Nucleus accumbens (tissue), 56 donors: ENCODE measurements at regions not wholly inside any gene's neighbourhood (a gene's known extent, or its start where the extent isn't known, plus 50 kb on each side); places are given as distances from the start of the nearest gene placed in this dataset.

ENCODE experiments used
- DNase-seq, 56 donors: peaks; one replicate each; lab custom pipeline; 2025; lab: John Stamatoyannopoulos, UW

GRCh38 chr16:59169168-59169567 lies 435.1 kb upstream of the GOT2 start:
- DNase-seq = no peak

DNA sequence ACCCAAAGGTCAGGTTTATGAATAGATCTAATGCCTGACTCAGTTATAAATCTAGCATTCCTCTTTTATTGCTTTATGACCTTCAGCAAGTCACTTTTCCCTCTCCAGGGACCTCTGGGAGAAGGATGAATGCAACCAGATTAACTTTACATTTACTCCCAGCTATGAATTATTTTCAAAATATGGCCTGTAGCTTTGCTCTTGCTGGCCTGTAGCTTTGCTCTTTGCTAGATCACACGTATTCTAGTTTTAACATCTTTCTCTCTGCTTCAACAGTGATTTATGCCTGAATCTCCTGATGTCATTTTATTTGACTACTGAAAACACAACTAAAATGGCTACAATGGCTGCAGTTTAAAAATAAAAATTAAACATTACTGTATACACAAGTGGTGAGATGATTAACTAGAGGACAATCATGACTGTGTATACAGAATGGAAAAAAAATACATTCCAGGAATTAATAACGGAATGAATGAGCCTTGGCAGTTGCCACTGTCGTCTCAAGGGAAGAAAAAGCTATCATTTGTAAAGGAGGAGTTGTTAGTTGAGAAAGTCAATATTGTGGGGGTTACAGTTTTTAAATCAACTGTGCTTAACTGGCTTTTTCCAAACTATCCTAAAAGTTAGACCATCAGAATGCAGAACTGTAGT lies 434.5 kb upstream of the GOT2 start:
- no peak for DNase-seq

DNA sequence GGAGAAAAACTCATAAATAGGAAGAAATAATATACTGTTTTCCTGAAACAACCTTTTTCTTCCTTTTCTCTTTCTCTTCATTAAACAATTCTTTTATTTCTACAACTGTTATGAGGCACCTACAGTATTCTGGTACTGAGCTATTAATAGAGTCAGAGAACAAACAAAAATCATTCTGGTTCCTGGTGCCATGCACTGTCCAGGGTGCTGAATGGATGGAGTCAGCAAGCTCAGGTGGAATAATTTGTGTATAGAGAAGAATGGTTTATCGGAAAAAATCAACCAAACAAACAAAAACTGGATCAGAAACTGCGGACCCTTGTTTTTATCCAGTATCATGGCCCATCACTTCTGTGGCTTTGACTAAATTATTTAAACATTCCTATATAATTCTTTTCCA lies 430.3 kb upstream of the GOT2 start:
- DNase-seq = no peak

DNA sequence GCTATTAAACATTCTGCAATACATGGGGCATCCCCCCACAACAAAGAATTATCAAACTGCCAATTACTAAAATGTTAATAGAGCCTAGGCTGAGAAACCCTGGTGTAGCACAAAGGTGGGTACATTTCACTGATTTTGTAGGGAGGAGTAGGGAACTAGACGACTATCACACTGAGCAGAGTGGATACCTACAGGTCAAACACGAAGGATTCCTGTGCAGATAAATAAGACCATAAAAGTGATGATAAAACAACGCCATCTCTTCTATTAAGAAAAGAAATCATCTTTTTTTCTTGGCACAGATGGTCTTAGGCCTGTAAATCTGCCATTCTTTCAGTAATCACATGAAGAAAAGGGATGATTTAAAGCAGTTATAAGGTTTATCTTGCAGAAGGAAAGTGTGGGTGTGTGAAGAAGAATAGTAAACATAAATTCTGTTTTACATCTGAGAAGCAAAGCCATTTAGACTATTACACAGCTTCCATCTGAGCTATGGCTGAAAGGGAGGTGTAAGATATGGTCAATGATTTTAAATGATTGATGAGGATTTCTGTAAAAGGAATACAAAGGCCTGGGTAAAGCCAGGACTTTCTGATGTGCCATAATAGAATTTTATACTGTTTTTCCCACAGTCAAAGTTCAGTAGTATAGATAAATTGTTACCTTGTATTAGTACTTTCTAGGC lies 429.4 kb upstream of the GOT2 start:
- DNase-seq = no peak

- no peak for DNase-seq
Measured at GRCh38 chr16:59161679-59162078, 427.6 kb upstream of the GOT2 start.

GRCh38 chr16:59154295-59154694 lies 420.2 kb upstream of the GOT2 start:
- DNase-seq = no peak

GRCh38 chr16:59148769-59149155 lies 414.6 kb upstream of the GOT2 start:
- no peak for DNase-seq

DNA sequence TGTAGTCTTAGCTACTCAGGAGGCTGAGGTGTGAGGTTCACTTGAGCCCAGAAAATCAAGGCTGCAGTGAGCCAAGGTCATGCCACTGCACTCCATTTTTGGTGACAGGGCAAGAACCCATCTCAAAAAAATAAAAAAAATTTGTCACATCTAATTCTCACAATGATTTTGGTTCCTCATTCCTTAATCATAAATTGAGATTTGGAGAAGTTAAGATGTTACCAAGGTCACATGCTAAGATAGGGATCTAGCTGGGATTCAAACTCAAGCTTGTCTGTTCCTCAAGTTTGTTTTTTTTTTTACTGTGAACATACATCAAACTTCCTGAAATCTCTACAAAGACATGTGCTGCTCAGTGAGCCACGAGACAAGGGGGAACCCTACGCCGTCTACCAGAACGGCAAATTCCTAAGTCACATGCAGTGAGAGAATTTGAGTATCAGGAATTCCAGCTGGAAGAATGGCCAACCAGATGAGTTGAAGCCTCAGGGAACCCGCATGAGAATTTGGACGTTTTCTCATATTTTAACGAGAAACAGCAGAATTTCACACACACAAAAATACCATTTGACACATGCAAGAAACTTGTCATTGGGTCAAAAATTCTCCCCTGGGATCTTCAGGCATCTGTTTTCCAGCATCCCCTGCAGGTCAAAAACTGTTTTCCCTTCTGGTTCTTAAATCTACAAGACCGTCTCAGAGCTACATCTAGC lies 414.1 kb upstream of the GOT2 start:
- DNase-seq = no peak

DNA sequence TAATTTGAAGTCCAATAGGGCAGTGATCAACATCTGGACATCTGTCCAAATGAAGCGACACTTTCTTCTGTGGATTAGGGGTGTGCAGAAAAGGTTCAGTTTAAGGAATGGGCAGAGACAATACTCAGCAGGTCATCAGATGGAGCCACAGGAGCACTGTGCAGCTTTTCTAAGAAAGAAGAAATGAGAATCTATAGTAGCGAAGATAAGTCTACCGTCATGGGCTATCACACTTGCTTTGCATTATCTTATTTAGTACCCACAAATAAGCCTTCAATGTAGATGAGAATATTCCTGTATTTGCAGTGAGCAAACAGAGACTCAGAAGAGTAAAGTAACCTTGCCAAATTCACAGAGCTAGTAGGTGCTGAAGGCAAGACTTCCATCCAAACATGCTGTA lies 412.0 kb upstream of the GOT2 start:
- DNase-seq = no peak

GRCh38 chr16:59144841-59145240 lies 410.7 kb upstream of the GOT2 start:
- peak in 1 of 56 donors; percentile 4 for DNase-seq

DNA sequence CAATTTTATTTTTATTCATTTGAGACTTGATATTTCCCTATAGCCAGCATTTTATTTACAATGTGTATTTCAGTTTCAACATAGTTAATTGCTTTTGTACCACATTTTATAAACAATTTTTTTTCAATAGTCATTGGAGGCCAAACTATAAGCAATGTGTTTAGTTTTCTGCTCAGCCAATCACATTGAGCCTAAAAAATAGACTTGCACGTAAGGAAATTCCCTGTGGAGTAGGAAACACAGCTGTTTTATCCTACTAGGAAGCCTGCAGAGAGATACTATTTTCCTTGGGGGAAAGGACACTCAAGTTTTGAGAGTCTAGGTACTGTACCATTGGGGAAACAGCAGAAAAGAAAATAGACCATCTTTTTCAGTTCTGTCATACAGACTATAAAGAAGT lies 410.2 kb upstream of the GOT2 start:
- no peak for DNase-seq

- DNase-seq = no peak
Measured at GRCh38 chr16:59126486-59126885, 392.4 kb upstream of the GOT2 start.

DNA sequence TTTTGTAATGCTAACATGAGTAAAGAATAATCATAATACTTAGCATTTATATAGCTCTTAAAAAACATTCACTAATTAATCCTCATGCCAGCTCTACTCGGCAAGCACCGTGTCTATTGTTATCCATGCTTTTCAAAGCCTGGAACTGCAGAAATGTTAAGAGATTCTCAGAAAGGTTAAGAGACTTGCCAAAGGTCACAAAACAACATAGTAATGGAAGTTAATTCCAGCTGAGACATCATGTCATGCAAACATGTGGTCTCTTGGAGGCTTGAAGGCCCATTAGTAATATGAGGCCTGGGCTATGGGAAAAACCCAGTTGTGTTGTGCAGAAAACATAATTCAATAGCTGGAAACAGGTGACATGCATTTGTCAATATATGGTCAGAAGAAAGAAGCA lies 389.9 kb upstream of the GOT2 start:
- no peak for DNase-seq

- DNase-seq = no peak
Measured at GRCh38 chr16:59123479-59123878, 389.4 kb upstream of the GOT2 start.

GRCh38 chr16:59122262-59122537 lies 388.1 kb upstream of the GOT2 start:
- no peak for DNase-seq

DNA sequence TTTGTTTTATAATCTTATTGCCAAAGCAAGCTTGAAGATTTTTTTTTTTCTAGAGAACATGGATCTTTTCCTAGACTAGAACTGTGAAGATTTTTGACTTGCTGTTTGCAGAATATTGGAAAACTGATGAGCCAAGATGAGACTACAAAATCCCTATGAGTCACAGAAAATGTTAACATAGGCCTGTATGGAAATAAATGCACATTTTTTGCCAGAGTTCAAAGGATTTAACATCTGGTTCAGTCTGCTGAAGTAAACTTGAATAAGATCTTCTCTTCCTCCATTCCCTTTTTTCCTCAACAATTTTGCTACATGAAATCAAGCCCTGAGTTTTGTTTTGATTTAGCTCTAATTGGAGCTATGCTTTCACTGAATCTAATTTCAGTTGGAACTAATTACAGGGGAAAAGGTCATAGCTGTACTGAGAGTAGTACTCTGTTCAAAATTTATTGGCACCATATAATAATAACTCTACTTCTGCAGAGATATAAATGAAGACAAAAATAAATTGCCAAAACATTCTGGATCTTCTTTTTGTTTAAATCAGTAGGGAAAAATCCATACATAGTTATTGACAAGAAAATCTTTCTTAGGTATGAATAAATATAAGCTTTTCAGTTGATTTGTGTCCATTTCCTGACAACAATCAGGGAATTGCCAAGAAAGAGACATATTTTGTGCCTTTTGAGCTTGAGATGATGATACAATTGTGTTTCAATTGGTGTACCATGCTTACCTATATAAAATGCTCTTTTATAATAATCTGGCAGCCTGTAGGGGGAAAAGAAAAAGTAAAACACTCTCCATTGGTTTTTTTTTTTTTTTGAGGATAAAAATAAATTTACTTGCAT lies 387.5 kb upstream of the GOT2 start:
- no peak for DNase-seq

- no peak for DNase-seq
Measured at GRCh38 chr16:59116744-59117143, 382.6 kb upstream of the GOT2 start.

GRCh38 chr16:59114790-59115189 lies 380.7 kb upstream of the GOT2 start:
- no peak for DNase-seq

DNA sequence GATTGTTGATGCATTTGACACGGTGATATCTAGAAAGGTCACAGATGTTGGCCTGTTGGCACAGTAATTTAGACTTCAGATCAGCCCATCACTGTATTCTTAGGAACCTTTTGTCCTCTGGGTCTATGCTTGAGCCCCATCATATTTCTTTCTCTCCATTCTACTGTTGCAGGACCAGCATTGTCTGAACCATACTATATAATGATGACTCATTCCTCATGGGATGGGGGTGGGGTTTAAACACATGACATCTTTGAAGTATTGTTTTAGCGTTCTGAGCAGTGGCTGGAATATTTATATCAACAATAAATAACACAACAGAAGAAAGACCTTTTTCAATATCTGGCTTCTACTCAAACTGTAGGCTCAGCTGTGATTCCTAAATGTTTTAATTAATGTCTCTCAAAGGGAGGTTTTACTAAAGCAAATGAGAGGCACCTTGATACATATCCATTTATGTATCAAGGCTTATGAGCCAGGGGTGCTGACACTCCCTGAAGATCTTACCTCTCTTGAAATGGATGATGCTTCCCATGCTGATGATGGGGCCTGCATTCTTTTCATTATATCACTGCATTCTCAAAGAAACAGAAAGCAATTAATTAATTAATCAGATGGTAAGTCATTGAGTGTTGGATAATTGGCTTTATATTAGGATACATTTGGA lies 379.0 kb upstream of the GOT2 start:
- no peak for DNase-seq

DNA sequence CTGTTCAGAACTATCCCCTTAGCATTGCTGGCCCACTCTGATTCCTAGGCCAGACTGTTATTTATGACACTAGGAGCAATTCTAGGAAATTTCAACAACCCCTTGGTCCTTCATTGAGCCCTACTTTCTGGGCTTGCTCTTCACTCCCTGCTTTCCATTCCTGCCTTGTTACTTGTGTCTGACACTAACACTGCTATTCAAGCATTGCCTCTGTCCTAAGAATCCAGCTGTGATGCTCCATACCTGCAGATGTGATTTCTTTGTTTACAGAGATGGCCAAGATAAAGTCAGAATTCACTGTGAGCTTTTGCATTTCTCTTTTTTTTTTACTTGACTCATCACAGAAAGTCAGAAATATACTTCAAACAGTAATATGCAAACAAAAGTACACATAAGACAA lies 377.2 kb upstream of the GOT2 start:
- no peak for DNase-seq

DNA sequence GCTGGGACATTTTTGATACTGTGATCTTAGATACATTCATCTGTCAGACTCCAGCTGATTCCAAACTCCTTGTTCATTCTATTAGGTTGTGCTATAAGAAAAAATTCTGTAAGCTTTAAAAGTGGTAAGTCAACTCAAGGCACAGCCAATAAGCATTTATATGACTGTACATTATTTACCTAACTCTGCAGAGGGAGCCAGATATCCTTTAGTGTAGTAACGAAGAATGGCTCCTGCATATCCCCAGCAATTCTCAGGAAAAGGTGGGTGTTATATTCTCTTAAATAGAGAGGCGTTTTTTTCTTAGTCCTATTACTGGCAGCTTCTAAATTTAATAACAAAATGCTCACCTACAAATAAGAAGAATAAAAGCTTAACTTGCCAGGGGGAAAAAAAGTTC lies 374.3 kb upstream of the GOT2 start:
- no peak for DNase-seq
